ENCODE measurements at regions not wholly inside any gene's neighbourhood (a gene's known extent, or its start where the extent isn't known, plus 50 kb on each side); places are given as distances from the start of the nearest gene placed in this dataset.

- no peaks in the 10 kb centered on the region for H3K36me3 ChIP-seq
- no peak overlapping the region for H3K4me3 ChIP-seq
- DNase-seq = no peak
- no peaks in the 10 kb centered on the region for H3K4me1 ChIP-seq
- intact Hi-C loops (cut with micrococcal nuclease) = no loop called here
- TF ChIP-seq CTCF (IDR thresholded peaks at IDR 0.05; ENCODE audit: borderline replicate concordance) = no peak
- peaks cover 64% of the 10 kb centered on the region for H3K27me3 ChIP-seq (ENCODE audit: low read depth)
- H3K9me3 ChIP-seq (replicated peaks) = peaks cover 10% of the 10 kb centered on the region
- H3K27ac ChIP-seq (replicated peaks) = no peak overlapping the region
Measured at GRCh38 chr7:68155676-68156075, 1159.0 kb downstream of the TYW1 start.

- Histone ChIP-seq H3K27me3 (ENCODE audit: low read depth) (peaks cover 73% of the 10 kb centered on the region), H3K36me3 (no peaks in the 10 kb centered on the region), H3K27ac (replicated peaks) (no peak overlapping the region), H3K4me3 (no peak overlapping the region), H3K4me1 (no peaks in the 10 kb centered on the region), H3K9me3 (replicated peaks) (peaks cover 10% of the 10 kb centered on the region)
- intact Hi-C loops (cut with micrococcal nuclease) = no loop called here
- TF ChIP-seq CTCF (IDR thresholded peaks at IDR 0.05; ENCODE audit: borderline replicate concordance) = no peak
- DNase-seq = no peak
Measured at GRCh38 chr7:68158686-68159295, 1162.2 kb downstream of the TYW1 start.

GRCh38 chr7:68162712-68163111, 1166.1 kb downstream of the TYW1 start:
- intact Hi-C loops (cut with micrococcal nuclease) = no loop called here
- no peak for TF ChIP-seq CTCF (IDR thresholded peaks at IDR 0.05; ENCODE audit: borderline replicate concordance)
- no peak for DNase-seq

GRCh38 chr7:68166525-68166924, 1169.9 kb downstream of the TYW1 start:
- intact Hi-C loops (cut with micrococcal nuclease) = no loop called here
- DNase-seq = no peak
- H3K27me3 ChIP-seq (ENCODE audit: low read depth) = peaks cover 64% of the 10 kb centered on the region
- no peaks in the 10 kb centered on the region for H3K36me3 ChIP-seq
- TF ChIP-seq CTCF (IDR thresholded peaks at IDR 0.05; ENCODE audit: borderline replicate concordance) = no peak
- no peak overlapping the region for H3K4me3 ChIP-seq
- H3K4me1 ChIP-seq = no peaks in the 10 kb centered on the region
- H3K27ac ChIP-seq (replicated peaks) = no peak overlapping the region
- no peaks in the 10 kb centered on the region for H3K9me3 ChIP-seq (replicated peaks)

More at GRCh38 chr7:68162712-68163111, 1166.1 kb downstream of the TYW1 start:
- peaks cover 63% of the 10 kb centered on the region for H3K27me3 ChIP-seq (ENCODE audit: low read depth)
- H3K9me3 ChIP-seq (replicated peaks) = no peaks in the 10 kb centered on the region
- no peaks in the 10 kb centered on the region for H3K4me1 ChIP-seq
- H3K36me3 ChIP-seq = no peaks in the 10 kb centered on the region
- no peak overlapping the region for H3K4me3 ChIP-seq
- H3K27ac ChIP-seq (replicated peaks) = no peak overlapping the region

- no peak for TF ChIP-seq CTCF (IDR thresholded peaks at IDR 0.05; ENCODE audit: borderline replicate concordance)
- no peaks in the 10 kb centered on the region for H3K36me3 ChIP-seq
- peaks cover 38% of the 10 kb centered on the region for H3K27me3 ChIP-seq (ENCODE audit: low read depth)
- H3K4me3 ChIP-seq = no peak overlapping the region
- intact Hi-C loops (cut with micrococcal nuclease) = no loop called here
- H3K4me1 ChIP-seq = no peaks in the 10 kb centered on the region
- no peak overlapping the region for H3K27ac ChIP-seq (replicated peaks)
- no peak for DNase-seq
- H3K9me3 ChIP-seq (replicated peaks) = no peaks in the 10 kb centered on the region
Measured at GRCh38 chr7:68173513-68173912, 1176.9 kb downstream of the TYW1 start.
